ENCODE measurements at regions not wholly inside any gene's neighbourhood (a gene's known extent, or its start where the extent isn't known, plus 50 kb on each side); places are given as distances from the start of the nearest gene placed in this dataset.

GRCh38 chr14:57089901-57090300 lies 178.8 kb downstream of the EXOC5 start:
- TF ChIP-seq CTCF (conservative IDR thresholded peaks at IDR 0.05; ENCODE audit: low read length), result no peak
- DNase-seq (ENCODE audit: low read depth), result no peak

GRCh38 chr14:57087841-57088240 lies 180.9 kb downstream of the EXOC5 start:
- no peak for DNase-seq (ENCODE audit: low read depth)
- no peak overlapping the region for H3K4me3 ChIP-seq (ENCODE audit: low read length)
- TF ChIP-seq CTCF (conservative IDR thresholded peaks at IDR 0.05; ENCODE audit: low read length), result no peak

More at GRCh38 chr14:57089901-57090300, 178.8 kb downstream of the EXOC5 start:
- H3K4me3 ChIP-seq (ENCODE audit: low read length), result no peak overlapping the region

GRCh38 chr14:57086271-57087162 lies 182.2 kb downstream of the EXOC5 start:
- no peak for TF ChIP-seq CTCF (conservative IDR thresholded peaks at IDR 0.05; ENCODE audit: low read length)
- no peak overlapping the region for H3K4me3 ChIP-seq (ENCODE audit: low read length)
- no peak for DNase-seq (ENCODE audit: low read depth)

GRCh38 chr14:57085801-57086200 lies 182.9 kb downstream of the EXOC5 start:
- DNase-seq (ENCODE audit: low read depth), result no peak
- no peak for TF ChIP-seq CTCF (conservative IDR thresholded peaks at IDR 0.05; ENCODE audit: low read length)

GRCh38 chr14:57085043-57085442 lies 183.7 kb downstream of the EXOC5 start:
- no peak for DNase-seq (ENCODE audit: low read depth)
- no peak for TF ChIP-seq CTCF (conservative IDR thresholded peaks at IDR 0.05; ENCODE audit: low read length)
- no peak overlapping the region for H3K4me3 ChIP-seq (ENCODE audit: low read length)

More at GRCh38 chr14:57085801-57086200, 182.9 kb downstream of the EXOC5 start:
- H3K4me3 ChIP-seq (ENCODE audit: low read length), result no peak overlapping the region

- DNase-seq (ENCODE audit: low read depth), result no peak
- no peak overlapping the region for H3K4me3 ChIP-seq (ENCODE audit: low read length)
- TF ChIP-seq CTCF (conservative IDR thresholded peaks at IDR 0.05; ENCODE audit: low read length), result no peak
Measured at GRCh38 chr14:57080691-57081090, 188.0 kb downstream of the EXOC5 start.

GRCh38 chr14:57078054-57078453 lies 190.7 kb downstream of the EXOC5 start:
- no peak for TF ChIP-seq CTCF (conservative IDR thresholded peaks at IDR 0.05; ENCODE audit: low read length)
- H3K4me3 ChIP-seq (ENCODE audit: low read length), result no peak overlapping the region
- no peak for DNase-seq (ENCODE audit: low read depth)
